HG02759 (cell line): ENCODE measurements at regions not wholly inside any gene's neighbourhood (a gene's known extent, or its start where the extent isn't known, plus 50 kb on each side); places are given as distances from the start of the nearest gene placed in this dataset.

ENCODE experiments used
- ATAC-seq: cut with Tn5 transposase; IDR thresholded peaks from one replicate; pipeline ENCODE4 v1.9.1; 2021; ENCODE audit warnings: mild to moderate bottlenecking, moderate library complexity; ENCODE audit not compliant: unreplicated experiment

DNA sequence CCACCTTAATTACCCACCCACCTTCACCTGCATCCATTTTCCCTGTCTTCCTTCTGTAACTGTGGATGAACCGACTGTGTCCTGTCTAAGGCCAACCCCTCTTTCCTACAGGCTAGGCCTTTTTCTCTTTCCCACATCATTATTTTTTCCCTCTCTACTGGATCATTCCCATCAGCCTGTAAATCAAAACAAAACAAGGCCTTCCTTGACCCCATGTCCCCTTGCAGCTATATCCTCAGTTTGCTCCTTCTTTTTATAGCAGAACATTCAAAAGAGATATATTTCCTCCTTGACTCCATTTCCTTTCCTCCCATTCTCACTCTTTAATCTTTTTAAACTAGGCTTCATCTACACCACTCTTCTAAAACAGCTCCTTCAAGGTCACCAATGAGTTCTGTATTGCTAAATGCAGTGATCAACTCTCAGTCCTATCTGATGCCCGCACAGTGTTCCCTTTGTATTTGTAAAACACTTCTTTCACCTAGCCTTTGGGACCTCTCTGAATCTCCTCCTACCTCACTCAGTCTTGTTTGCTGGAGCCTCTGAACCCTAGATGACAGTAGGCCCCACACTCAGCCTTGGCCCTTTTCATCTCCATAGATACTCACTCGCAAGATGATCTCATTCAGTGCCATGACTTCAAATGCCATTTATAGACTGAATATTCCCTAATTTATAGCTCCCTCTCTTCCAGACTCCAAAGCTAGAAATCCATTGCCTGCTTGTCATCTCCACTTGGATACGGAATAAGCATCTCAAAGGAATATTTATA lies 55.7 kb downstream of the CXCR4 start:
- no peak for ATAC-seq

DNA sequence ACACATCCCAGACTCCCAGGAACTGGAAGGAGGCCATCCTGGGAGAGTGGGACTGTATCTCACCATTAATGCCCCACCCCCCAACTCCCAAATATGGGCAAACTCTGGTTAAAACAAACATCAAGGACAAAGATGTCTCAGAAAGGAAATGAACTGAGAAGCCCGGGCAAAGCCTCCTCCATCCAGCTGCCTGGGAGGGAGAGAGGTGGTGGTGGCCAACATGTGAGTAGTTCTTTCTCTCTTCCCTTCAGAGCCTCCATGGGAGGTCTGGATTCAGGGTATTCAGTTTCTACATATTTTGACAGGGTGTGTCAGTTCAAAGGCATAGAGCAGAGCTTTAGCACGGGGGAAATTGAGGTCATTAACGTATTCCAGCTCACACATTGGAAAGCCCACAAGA lies 57.5 kb downstream of the CXCR4 start:
- no peak for ATAC-seq

DNA sequence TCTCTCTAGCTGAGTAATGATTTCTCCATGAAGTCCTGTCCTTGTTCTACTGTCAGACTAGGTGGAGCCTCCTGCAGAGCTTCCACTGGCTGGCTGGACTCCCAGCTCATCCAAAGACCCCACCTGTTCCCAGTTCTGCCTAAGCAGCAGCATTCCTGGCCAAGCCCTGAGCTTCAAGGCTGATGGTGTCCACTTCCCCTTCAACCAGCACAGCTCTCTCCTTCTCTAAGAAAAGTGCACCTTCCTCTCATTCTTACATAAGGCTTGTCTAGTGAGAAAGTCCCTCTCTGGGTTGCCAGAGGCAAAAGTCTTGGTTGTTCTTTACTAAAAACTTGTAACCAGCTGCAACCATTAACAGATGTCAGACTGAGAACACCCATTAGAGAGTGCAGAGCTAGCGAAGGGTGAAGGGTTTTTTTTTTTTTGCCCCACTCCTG lies 58.9 kb downstream of the CXCR4 start:
- peak; percentile 73 for ATAC-seq

DNA sequence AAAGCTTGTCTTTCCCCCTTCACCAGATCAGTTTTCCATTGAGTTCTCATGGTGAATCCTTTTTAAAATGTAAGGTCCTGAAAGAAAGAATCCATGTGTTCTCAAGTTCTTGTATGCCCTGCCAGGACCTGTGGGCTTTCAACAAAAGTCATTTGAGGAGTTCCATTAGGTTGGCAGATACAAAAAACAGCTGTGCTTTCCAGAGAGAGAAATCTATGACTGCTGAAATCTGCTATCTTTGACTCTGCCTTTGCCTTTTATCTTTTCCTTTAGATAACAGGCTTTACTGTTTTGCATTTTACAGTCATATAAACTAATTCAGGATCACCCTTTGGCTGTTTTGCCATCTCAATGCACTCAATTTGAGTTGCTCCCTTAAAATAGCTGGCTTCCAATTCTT lies 59.7 kb downstream of the CXCR4 start:
- no peak for ATAC-seq

DNA sequence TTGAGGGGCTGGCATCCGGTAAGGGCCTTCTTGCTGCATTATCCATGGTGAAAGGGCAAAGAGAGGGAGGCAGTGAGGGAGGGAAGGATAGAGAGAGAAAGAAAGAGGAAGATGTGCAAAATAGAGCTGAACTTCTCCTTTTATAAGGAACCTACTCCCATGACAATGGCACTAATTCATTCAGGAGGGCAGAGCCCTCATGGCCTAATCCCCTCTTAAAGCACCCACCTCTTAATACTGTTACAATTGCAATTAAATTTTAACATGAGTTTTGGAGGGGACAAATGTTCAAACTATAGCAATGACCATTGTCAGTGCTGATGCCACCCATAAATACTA lies 60.2 kb downstream of the CXCR4 start:
- ATAC-seq: no peak

DNA sequence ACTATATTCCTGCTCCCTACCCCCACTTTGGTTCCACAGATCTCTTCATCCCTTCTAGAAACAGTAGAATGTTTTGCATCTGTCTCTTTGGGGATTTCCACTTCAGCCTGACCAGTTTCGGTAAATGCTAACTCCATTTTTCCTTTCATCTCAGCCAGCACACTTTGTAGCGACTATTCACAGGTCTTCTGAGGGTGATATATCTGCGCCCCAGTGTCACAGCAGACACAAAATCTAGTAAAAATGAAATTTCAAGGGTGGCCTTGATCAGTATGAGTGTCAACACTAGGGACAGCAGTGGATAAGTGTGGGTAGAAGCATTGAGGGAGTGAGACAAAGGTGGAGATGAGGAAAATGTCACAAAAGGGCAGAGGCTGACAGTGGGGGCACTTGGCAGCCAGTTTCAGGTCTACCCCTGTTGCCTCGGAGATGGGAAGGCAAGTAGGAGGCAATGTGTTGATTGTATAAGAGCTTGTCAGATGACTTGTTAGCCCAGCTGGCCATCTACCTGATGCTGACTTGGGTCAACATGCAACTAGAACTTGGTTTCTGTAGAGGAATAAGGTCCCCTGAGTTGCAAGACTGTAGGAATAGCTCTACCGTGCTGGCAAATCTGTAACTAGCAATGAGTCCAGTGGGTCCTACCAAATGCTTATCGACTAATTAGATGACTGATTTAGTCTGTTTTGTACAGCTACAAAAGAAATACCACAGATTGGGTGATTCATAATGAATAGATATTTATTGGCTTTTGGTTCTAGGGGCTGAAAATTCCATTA lies 60.7 kb downstream of the CXCR4 start:
- peak; percentile 37 for ATAC-seq

DNA sequence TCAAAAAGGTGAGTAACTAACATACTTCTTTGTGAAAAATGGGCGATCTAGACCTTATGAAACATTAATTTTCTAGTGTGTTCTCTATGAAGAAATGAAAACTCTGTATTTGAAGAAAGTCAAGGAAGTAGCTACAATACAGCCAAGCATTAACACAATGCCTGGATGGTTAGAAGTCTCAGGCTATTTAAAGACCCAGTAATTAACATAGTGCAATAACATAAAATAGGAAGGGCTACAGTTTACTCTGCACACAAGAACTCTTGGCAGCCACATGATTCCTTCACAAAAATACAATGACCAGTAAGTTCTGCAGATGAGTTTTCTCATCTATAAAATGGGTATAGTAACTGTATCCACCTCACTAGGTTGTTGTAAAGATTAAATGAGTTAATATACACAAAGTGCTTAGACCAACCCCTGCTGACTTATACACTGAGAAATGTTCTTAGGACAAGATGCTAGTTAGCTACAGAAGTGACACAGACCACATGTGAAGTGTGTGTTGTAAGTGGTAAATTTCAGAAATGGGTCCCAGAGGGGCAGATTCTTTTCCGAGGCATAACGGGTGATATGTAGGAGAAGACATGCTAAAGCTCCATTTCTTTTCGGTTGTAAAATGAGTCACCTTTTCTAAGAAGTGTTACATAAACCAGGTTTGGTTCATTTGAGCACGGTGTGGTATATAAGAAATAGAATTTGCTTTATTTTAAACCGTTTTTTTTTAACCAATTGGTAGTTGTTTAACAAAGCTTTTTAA lies 61.8 kb downstream of the CXCR4 start:
- peak; percentile 30 for ATAC-seq

DNA sequence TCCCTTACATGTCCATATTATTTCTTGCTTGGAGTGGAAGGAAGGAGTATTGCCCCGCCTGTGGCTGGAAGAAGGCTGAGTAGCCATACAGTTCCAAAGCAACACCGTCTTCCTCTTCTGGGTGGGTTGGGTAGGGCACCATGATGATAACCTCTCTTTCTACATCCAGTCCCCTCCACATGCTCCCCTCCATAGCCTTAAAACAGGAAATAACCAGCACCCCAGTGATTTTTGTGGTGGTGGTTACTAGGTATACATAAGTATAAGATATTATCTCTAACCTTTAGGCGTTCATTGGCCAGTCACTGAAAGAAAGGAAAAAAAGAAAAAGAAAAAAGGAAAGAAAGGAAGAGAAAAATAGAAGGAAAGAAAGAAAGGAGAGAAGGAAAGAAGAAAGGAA lies 63.1 kb downstream of the CXCR4 start:
- no peak for ATAC-seq

DNA sequence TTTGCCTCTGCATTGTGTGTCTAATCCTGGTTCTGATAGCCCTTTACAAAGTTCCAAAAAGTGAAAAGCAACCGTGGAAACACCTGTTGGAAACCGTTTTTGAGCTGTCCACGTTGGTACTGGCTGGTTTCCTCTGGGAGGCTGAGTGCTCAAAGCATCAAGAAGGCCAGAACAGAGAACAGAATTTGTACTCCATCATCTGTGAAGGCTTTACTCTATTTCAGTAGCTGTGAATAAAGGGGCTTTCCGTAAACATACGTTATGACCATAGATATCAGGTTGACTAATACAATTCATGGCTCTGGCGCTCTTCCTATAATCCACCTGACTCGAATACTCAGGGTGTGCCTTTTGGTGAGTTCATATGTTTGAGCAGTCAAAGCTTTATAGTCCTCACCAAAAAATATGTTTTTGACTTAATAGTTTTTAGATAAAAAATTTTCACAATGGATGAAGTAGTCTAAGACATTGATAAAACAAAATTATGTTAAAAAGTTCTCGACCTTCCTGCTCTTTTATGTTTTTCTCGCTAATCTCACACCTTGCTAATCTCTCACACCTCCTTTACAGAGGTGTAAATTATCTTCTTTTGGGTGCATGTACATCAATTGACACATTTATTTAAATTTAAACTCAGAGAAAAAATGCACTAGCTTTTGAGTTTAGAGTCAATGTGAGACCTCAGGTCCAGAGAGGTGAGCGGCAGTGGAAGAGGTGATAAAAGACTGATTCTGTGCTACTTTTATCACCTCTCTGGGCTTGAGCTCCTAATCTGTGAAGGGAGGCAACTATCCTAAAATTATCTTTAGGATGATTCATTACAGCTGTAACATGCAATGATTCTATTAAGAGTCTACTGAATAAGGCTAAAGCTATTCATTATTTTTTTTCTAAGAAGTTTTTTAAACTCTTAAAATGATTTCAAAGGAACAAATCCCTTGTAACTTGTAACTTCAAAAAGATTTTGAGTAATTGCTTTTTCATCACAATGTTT lies 65.3 kb downstream of the CXCR4 start:
- peak; percentile 37 for ATAC-seq

DNA sequence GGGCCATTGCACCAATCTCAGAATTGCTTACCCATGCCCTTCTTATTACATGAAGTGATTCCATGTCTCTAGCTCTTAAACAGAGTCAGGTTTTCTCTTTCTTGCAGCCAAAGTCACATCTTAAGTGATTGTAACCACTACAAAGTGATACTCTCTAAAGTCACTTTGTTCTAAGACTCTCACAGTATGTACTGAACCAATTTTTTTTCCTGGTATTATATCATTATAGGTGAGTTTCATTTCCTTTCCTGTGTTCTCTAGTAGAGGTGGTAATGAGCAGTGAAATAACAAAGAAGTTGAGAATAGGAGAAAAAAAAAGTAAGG lies 66.3 kb upstream of the DARS1 start:
- no peak for ATAC-seq

DNA sequence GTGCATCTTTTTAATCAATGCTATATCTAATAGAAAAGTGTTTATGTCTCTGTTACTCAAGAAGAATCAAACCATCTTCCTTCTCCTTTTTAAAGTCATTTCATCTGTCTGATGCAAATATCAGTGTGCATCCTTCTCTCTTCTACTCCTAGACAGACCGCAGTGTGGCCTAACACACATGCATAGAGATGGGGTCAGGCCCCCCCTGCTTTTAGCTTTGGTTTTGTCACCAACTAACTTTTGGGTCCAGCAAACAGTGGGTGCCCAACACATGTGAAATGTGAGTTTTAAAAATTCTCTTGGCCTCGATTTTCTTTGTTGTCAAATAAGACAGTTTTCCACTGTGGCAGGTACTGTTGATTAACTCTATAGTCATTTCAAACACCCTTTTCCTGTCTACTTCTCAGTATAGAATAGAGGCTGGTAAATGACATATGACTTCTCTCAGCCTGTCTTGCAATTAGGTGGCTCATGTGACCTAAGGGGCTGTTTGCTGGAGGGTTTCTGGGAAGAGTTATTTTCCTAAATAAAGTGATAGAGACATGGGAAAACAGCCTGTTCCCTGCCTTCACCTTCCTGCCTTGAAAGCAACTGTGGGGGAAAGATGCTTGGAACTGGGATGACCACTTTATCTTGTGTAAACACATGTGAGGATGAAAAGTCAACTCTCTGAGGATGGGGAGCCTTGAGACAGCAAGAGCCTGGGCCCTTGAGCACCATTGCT lies 65.7 kb upstream of the DARS1 start:
- peak; percentile 42 for ATAC-seq

DNA sequence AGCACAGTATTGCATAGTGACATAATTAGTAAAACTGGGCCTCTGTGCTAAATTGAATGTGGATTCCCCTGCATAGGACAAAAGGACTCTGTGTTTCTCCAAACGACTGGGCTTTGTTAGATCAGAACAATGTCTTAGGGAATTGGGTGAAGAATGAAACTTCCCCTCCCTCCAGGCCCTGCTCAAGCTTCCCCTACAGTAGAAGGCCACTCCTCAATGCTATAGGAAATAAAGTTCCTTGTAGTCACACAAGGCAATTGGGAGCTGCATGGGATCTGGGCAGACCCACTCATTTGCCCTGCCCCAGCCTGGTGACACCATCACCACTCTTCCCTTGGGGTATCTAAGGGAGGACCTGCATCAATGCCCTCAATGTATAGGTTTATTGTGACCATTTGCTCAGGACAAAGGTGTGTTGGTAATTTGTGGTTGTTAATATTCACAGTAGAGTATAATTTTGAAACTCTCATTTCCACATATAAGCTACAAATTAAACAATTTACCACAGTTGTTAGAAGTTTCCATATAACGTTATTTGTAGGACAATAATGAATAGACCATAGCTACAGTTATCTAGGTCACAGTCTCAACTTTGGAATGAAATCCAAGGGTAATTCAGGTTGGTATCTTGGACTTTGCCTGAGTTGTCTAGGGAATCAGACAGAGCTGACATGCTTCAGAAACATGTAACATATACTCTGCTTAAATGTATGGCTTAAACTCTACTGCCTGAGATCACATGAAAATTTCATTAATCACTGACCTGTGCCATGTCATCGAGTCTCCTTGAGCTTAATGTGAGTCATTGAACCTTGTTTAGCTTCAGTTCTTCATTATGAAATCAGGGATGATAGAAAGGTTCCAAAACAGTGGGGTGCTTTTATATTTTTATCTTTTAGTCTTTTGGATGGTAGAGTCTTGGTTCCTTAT lies 64.8 kb upstream of the DARS1 start:
- ATAC-seq: peak; percentile 30

DNA sequence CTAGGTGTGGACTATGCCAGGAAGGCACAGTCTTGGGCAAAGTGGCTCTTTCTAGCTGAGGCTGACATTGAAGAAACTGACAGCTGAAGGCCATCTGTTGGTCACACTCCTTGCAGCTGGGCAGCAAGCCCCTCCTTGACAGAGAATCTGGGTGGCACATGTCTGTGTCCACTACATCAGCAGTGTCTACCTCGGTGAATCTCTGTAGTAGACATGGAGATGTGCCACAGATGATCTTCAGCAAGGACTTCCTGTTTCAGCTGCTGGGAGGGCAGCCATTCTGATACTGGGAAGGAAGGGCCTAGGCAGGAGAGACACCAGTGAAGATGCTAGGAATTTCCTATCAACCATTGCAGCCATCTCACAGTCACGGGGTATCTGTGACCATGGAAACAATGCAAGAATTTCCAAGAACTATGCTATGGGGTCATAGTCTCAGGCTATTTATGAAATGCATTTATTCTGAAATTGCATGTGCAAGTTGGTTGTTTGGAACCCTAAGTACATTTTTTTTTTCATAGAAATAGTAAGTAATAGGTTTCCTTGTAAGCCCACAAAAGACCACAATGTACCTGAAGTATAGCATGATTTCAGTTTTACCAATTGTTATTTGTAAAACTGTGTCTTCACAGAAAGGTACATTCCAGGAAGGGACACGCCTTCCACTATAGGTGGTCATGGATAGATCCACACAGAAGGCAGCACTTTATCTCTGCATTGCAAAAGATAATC lies 63.8 kb upstream of the DARS1 start:
- ATAC-seq: no peak

DNA sequence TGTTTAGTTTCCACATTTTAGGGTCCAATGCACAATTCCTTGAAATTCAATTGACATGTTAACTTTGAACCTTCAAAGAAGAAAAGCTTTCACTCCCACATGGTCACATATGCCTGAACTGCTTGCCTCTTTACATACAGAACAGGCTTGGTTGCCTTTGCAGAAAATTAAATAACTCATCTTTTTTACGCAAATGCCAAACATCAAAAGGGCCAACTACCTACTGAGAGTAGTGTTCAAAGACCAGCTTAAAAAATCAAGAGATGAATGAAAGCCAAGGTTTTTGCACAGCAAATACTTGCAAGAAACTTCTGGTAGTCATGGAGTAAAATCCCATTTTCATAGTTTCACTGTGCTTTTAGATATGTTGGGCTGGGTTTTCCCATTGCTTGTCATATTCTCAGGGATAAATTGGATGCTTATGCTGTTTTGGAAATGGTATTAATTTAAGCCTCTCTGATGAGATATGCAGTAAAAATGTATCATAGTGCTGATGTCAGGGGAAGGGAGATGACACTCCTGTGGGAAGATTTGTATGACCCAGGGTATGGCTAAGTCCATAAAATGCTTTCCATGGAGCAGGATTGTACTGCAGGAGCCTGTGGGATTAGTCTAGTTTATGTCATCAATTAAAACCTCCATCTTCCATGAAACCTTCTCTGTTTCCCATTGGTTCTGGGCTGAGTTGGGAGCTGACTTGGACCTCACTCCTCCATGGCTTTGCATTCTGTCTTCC lies 60.6 kb upstream of the DARS1 start:
- ATAC-seq: no peak

DNA sequence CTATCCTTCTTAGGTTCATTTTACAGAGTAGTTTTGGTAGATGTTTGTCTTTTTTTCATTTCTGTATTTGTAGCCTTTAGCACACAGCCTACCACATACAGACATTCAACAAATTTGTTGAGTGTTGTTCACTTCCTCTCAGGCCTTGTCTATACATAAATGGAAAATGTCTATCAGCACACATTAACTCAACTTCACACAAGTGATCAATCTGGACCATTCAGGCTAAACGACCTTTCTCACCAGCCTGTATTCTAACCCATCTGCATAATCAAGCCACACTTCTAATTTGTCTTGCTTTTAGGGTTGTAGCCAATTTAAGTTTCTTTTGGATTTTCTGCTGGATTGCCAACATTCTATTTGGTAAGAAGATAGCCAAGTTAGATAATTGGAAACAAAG lies 59.9 kb upstream of the DARS1 start:
- no peak for ATAC-seq
